MM.1S (cell line): ENCODE measurements at regions not wholly inside any gene's neighbourhood (a gene's known extent, or its start where the extent isn't known, plus 50 kb on each side); places are given as distances from the start of the nearest gene placed in this dataset.

Experiments
- CTCF ChIP-seq: fragments of 300-600 bp; sonication (generic); IDR thresholded peaks from 2 replicates; pipeline ENCODE4 v1.5.1; 2016; ENCODE audit warnings: antibody characterized with exemption, low read length, mixed read lengths
- EZH2 ChIP-seq: fragments of 300-600 bp; sonication (generic); optimal IDR thresholded peaks from 2 replicates; pipeline ENCODE3; 2017; ENCODE audit warnings: low read depth, mild to moderate bottlenecking, antibody characterized with exemption, low read length, mixed read lengths
- EZH2phosphoT487 ChIP-seq: fragments of 300-600 bp; sonication (generic); IDR thresholded peaks from 2 replicates; pipeline ENCODE4 v1.6.1; 2018; ENCODE audit warnings: antibody characterized with exemption, low read length

GRCh38 chr1:163870666-163871065, 548.9 kb downstream of the NUF2 start:
- TF ChIP-seq EZH2phosphoT487 (no peak), CTCF (no peak), EZH2 (no peak)
